LNCAP (cell line): ENCODE measurements at regions not wholly inside any gene's neighbourhood (a gene's known extent, or its start where the extent isn't known, plus 50 kb on each side); places are given as distances from the start of the nearest gene placed in this dataset.

Experiments used
- TF ChIP-seq, protein P1 (sequence below): fragments of 450-650 bp; IDR thresholded peaks from 2 replicates; pipeline ENCODE4 v1.5.1; 2017; ENCODE audit warnings: mild to moderate bottlenecking

DNA sequence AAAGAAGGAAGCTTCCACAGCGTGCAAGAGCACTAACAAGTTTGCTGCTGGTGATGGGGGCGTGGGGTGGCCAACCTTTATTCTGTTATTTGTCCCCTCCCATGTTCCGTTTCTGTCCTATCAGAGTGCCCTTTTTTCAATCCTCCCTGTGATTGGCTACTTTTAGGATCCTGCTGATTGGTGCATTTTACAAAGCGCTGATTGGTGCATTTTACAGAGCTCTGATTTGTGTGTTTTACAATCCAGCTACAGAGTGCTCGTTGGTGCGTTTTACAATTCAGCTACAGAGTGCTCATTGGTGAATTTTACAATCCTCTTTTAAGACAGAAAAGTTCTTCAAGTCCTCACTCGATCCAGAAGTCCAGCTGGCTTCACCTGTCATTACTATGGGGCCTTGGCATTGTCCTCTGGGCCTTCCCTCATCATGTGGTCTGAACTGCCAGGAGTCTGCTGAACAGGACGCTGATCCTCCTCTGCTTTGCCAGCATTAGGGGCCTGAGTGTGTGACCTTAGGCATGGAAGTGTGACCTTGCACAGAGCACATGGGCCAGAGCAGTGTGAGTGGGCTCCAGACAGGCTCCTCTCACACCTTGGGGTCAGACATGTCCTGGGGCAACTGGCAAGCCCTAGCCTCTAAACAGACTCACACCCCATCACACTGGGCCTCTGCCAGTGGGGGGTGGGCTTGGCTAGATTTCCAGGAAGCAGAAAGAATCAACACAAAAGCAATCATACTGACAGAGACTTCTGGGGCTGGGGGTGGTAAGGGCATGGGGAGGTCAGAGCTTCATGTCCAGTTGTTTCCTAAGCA lies 167.4 kb downstream of the PTPN20 start:
- TF ChIP-seq, protein P1, sequence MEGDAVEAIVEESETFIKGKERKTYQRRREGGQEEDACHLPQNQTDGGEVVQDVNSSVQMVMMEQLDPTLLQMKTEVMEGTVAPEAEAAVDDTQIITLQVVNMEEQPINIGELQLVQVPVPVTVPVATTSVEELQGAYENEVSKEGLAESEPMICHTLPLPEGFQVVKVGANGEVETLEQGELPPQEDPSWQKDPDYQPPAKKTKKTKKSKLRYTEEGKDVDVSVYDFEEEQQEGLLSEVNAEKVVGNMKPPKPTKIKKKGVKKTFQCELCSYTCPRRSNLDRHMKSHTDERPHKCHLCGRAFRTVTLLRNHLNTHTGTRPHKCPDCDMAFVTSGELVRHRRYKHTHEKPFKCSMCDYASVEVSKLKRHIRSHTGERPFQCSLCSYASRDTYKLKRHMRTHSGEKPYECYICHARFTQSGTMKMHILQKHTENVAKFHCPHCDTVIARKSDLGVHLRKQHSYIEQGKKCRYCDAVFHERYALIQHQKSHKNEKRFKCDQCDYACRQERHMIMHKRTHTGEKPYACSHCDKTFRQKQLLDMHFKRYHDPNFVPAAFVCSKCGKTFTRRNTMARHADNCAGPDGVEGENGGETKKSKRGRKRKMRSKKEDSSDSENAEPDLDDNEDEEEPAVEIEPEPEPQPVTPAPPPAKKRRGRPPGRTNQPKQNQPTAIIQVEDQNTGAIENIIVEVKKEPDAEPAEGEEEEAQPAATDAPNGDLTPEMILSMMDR = no peak

GRCh38 chr10:47079204-47079580 lies 168.0 kb downstream of the PTPN20 start:
- TF ChIP-seq, protein P1 = no peak

DNA sequence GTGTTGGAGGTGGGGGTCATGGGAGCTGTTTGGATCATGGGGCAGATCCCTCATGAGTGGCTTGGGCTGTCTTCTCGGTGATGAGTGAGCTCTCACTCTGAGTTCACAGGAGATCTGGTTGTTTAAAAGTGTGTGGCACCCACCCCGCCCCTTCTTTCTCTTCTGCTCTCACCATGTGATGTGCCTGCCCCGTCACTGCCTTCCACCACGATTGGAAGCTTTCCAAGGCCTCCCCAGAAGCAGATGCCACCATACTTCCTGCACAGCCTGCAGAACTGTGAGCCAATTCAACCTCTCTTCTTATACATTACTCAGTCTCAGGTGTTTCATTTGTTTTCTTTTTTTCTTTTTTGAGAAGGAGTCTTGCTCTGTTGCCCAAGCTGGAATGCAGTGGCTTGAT lies 170.0 kb downstream of the PTPN20 start:
- TF ChIP-seq, protein P1 = no peak

GRCh38 chr10:47082055-47082784 lies 171.0 kb downstream of the PTPN20 start:
- TF ChIP-seq, protein P1 = no peak

DNA sequence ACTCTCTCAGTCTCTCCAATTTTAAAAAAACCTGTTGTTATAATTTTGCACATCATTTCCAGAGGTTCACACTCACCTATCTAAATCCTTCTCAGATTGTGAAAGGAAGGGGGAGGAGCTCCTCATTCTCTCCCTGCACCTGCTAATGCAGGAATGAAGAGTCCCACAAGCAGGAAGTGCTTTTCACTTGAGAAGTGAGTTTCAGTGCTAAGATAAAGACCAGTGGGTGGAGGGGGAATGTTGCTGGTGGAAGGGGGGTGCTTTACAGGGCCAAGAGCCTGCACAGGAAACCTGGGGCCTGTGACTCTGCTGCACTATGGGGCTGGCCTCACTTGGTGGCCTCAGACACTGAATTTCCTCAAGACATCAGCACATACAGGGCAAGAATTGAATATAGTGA lies 176.4 kb downstream of the PTPN20 start:
- TF ChIP-seq, protein P1 = no peak

DNA sequence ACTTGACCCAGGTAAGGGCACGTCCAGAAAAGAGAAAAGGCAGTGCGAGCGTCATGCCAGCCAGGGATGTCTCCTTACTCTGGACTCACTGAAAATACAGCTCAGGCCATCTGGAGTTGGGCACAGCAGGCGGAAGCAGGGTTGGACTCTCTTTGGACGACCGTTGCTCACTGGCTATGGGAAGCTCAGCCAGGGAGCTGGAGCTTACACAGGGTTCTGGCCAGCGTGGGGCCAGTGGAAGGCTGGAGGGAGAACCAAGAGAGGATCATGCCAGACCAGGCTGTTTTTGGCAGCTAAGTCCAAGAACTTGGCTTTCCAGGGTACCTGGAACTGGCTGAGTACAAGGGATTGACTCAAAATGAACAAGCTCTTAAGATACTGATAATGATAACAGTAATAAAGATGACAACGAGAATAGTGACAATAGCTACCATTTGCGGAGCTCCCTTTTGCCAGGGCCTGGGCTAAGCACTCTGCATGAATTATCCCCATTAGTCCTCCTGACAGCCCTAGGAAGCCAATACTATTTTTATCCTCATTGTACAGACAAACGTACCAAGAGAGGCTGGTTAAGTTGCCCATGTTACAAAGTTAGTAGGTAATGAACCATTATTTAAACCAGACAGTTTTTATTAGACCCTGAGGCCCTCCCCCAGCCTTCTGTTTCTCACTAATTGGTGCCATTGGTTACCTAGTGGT lies 177.6 kb downstream of the PTPN20 start:
- TF ChIP-seq, protein P1 = no peak

GRCh38 chr10:47090042-47090441 lies 178.8 kb downstream of the PTPN20 start:
- TF ChIP-seq, protein P1 = no peak
